ENCODE measurements at regions not wholly inside any gene's neighbourhood (a gene's known extent, or its start where the extent isn't known, plus 50 kb on each side); places are given as distances from the start of the nearest gene placed in this dataset.

GRCh38 chr9:17905366-17905765, 326.5 kb downstream of the SH3GL2 start:
- Histone ChIP-seq H3K27ac (ENCODE audit: low read length) (no peak overlapping the region), H3K4me1 (ENCODE audit: low read length) (no peaks in the 10 kb centered on the region), H3K9ac (ENCODE audit: low read length) (no peak overlapping the region), H4K20me1 (ENCODE audit: insufficient read depth, low read length) (no peaks in the 10 kb centered on the region), H3K79me2 (ENCODE audit: low read length) (no peaks in the 10 kb centered on the region), H3K4me2 (ENCODE audit: low read length) (no peak overlapping the region), H2AFZ (ENCODE audit: low read depth, low read length) (no peak overlapping the region), H3K27me3 (ENCODE audit: low read depth, low read length) (no peaks in the 10 kb centered on the region), H3K9me3 (ENCODE audit: insufficient read depth, low read length) (no peaks in the 10 kb centered on the region), H3K4me3 (ENCODE audit: low read length) (no peak overlapping the region), H3K36me3 (replicated peaks; ENCODE audit: low read depth, low read length) (no peaks in the 10 kb centered on the region)
- no peak for TF ChIP-seq EZH2phosphoT487 (IDR thresholded peaks at IDR 0.05; ENCODE audit: low read depth)
- TF ChIP-seq, protein P1, sequence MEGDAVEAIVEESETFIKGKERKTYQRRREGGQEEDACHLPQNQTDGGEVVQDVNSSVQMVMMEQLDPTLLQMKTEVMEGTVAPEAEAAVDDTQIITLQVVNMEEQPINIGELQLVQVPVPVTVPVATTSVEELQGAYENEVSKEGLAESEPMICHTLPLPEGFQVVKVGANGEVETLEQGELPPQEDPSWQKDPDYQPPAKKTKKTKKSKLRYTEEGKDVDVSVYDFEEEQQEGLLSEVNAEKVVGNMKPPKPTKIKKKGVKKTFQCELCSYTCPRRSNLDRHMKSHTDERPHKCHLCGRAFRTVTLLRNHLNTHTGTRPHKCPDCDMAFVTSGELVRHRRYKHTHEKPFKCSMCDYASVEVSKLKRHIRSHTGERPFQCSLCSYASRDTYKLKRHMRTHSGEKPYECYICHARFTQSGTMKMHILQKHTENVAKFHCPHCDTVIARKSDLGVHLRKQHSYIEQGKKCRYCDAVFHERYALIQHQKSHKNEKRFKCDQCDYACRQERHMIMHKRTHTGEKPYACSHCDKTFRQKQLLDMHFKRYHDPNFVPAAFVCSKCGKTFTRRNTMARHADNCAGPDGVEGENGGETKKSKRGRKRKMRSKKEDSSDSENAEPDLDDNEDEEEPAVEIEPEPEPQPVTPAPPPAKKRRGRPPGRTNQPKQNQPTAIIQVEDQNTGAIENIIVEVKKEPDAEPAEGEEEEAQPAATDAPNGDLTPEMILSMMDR (IDR thresholded peaks at IDR 0.05; ENCODE audit: low read depth, low read length): no peak

- Histone ChIP-seq H3K9ac (ENCODE audit: low read length) (no peak overlapping the region), H4K20me1 (ENCODE audit: insufficient read depth, low read length) (no peaks in the 10 kb centered on the region), H2AFZ (ENCODE audit: low read depth, low read length) (no peak overlapping the region), H3K27me3 (ENCODE audit: low read depth, low read length) (no peaks in the 10 kb centered on the region), H3K27ac (ENCODE audit: low read length) (no peak overlapping the region), H3K4me1 (ENCODE audit: low read length) (no peaks in the 10 kb centered on the region), H3K4me2 (ENCODE audit: low read length) (no peak overlapping the region), H3K36me3 (replicated peaks; ENCODE audit: low read depth, low read length) (no peaks in the 10 kb centered on the region), H3K4me3 (ENCODE audit: low read length) (no peak overlapping the region), H3K9me3 (ENCODE audit: insufficient read depth, low read length) (no peaks in the 10 kb centered on the region), H3K79me2 (ENCODE audit: low read length) (no peaks in the 10 kb centered on the region)
- no peak for TF ChIP-seq EZH2phosphoT487 (IDR thresholded peaks at IDR 0.05; ENCODE audit: low read depth)
- TF ChIP-seq, protein P1 (IDR thresholded peaks at IDR 0.05; ENCODE audit: low read depth, low read length): no peak
Measured at GRCh38 chr9:17905781-17906175, 326.9 kb downstream of the SH3GL2 start.

DNA sequence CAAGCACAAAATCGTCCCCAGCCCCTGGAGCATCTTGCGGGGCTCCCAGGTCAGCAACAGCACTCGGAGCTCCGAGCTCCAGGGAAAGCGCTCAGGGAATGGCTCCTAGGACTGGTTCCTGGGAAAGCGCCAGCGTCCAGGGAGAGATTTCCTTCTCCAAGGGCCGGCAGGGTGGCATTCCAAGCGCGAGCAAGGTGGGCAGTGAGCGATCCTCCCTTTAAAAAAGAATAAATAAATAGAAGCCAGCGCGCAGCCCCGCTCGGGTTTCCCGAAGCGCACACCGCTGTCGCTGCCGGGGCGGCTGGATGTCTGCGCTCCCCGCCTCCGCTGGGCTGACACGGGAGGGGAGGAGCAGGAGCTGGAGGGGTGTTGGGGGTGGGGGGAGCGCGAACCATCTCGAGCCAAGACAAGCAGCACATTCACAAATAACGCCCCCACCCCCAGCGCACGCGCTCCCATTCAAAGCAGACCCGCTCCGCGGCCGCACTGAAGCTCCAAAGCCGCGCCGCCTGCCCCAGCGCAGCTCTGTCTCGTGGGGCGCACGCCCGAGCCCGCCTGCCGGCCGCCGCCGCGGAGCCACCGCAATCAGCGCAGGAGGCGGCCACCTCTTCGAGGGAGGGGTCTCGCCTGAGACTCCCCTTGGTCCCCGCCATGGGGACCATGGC, 327.4 kb downstream of the SH3GL2 start:
- no peaks in the 10 kb centered on the region for H3K27me3 ChIP-seq (ENCODE audit: low read depth, low read length)
- no peak overlapping the region for H3K9ac ChIP-seq (ENCODE audit: low read length)
- H3K9me3 ChIP-seq (ENCODE audit: insufficient read depth, low read length): no peaks in the 10 kb centered on the region
- no peaks in the 10 kb centered on the region for H3K4me1 ChIP-seq (ENCODE audit: low read length)
- no peak overlapping the region for H3K27ac ChIP-seq (ENCODE audit: low read length)
- H3K4me2 ChIP-seq (ENCODE audit: low read length): no peak overlapping the region
- H3K36me3 ChIP-seq (replicated peaks; ENCODE audit: low read depth, low read length): no peaks in the 10 kb centered on the region
- no peak for TF ChIP-seq EZH2phosphoT487 (IDR thresholded peaks at IDR 0.05; ENCODE audit: low read depth)
- TF ChIP-seq, protein P1 (IDR thresholded peaks at IDR 0.05; ENCODE audit: low read depth, low read length): no peak
- no peaks in the 10 kb centered on the region for H3K79me2 ChIP-seq (ENCODE audit: low read length)
- no peak overlapping the region for H3K4me3 ChIP-seq (ENCODE audit: low read length)
- no peaks in the 10 kb centered on the region for H4K20me1 ChIP-seq (ENCODE audit: insufficient read depth, low read length)
- no peak overlapping the region for H2AFZ ChIP-seq (ENCODE audit: low read depth, low read length)

GRCh38 chr9:17906841-17907778, 328.2 kb downstream of the SH3GL2 start:
- H3K9ac ChIP-seq (ENCODE audit: low read length): no peak overlapping the region
- no peaks in the 10 kb centered on the region for H3K79me2 ChIP-seq (ENCODE audit: low read length)
- H3K27me3 ChIP-seq (ENCODE audit: low read depth, low read length): no peaks in the 10 kb centered on the region
- no peaks in the 10 kb centered on the region for H3K4me1 ChIP-seq (ENCODE audit: low read length)
- no peak overlapping the region for H3K4me3 ChIP-seq (ENCODE audit: low read length)
- no peaks in the 10 kb centered on the region for H3K36me3 ChIP-seq (replicated peaks; ENCODE audit: low read depth, low read length)
- no peak for TF ChIP-seq EZH2phosphoT487 (IDR thresholded peaks at IDR 0.05; ENCODE audit: low read depth)
- TF ChIP-seq, protein P1 (IDR thresholded peaks at IDR 0.05; ENCODE audit: low read depth, low read length): no peak
- no peak overlapping the region for H3K4me2 ChIP-seq (ENCODE audit: low read length)
- no peaks in the 10 kb centered on the region for H4K20me1 ChIP-seq (ENCODE audit: insufficient read depth, low read length)
- no peak overlapping the region for H2AFZ ChIP-seq (ENCODE audit: low read depth, low read length)
- no peak overlapping the region for H3K27ac ChIP-seq (ENCODE audit: low read length)
- H3K9me3 ChIP-seq (ENCODE audit: insufficient read depth, low read length): no peaks in the 10 kb centered on the region
